Endothelial cell of umbilical vein (primary cell): ENCODE measurements at regions not wholly inside any gene's neighbourhood (a gene's known extent, or its start where the extent isn't known, plus 50 kb on each side); places are given as distances from the start of the nearest gene placed in this dataset.

Source experiments
- BruUV-seq: library from RNA; stranded (reverse); fragments of 400-500 nt; replicated peaks from 2 replicates; lab custom pipeline; 2021; lab: Mats Ljungman, UMichigan
- CTCF ChIA-PET: fragments of 300-600, 350-600 bp; sonication (Branson Sonifier 250); formaldehyde crosslinking; loops from one replicate; lab custom pipeline; 2021; ENCODE audit warnings: antibody characterized with exemption, inconsistent platforms; lab: Charles Lee
- POLR2A ChIA-PET: fragments of 300-600, 350-600 bp; sonication (Branson Sonifier 250); formaldehyde crosslinking; loops from one replicate; lab custom pipeline; 2021; ENCODE audit warnings: antibody characterized with exemption, inconsistent platforms; lab: Charles Lee
- DNase-seq: peaks from one replicate; pipeline ENCODE4 v3.0.0-alpha.2; 2011; ENCODE audit warnings: low read depth, low spot score
- FAIRE-seq: peaks from 2 replicates; lab custom pipeline; 2011; peaks lifted over from hg19 to GRCh38; lab: Jason Lieb, UNC
- H2AFZ ChIP-seq: 2 replicates; pipeline ENCODE4 v1.6.0; 2012; ENCODE audit warnings: low read depth, low read length, control low read depth, inconsistent platforms
- H3K27ac ChIP-seq: 2 replicates; pipeline ENCODE4 v1.5.1; 2011; ENCODE audit warnings: low read depth, mild to moderate bottlenecking, control low read depth, low read length, moderate library complexity; ENCODE audit not compliant: insufficient read depth
- H3K27me3 ChIP-seq, 2 experiments: 2 replicates each; pipeline versions ENCODE4 v1.6.0 to v1.6.1; 2011; ENCODE audit warnings: low read length in 2 of 2, mixed read lengths in 1 of 2; ENCODE audit not compliant: control insufficient read depth in 2 of 2, insufficient read depth in 2 of 2
- H3K36me3 ChIP-seq, 2 experiments: 2 replicates in 1 of 2; 3 replicates in 1 of 2; pipeline ENCODE4 v1.5.1; 2011; ENCODE audit warnings: low read length in 2 of 2, mild to moderate bottlenecking in 1 of 2, moderate library complexity in 1 of 2; ENCODE audit not compliant: control insufficient read depth in 2 of 2, insufficient read depth in 2 of 2; ENCODE audit errors: extremely low read depth in 1 of 2
- H3K4me1 ChIP-seq: 3 replicates; pipeline ENCODE4 v1.5.1; 2011; ENCODE audit warnings: mild to moderate bottlenecking, low read length; ENCODE audit not compliant: control insufficient read depth, insufficient read depth; ENCODE audit errors: extremely low read depth
- H3K4me2 ChIP-seq: 2 replicates; pipeline ENCODE4 v1.6.1; 2011; ENCODE audit warnings: low read length, control low read depth, mixed read lengths; ENCODE audit not compliant: insufficient read depth
- H3K4me3 ChIP-seq, 3 experiments: fragments of 200-600 bp in 1 of 3; sonication (generic), shearing (Covaris generic) in 1 of 3; replicated peaks in 1 of 3; 2 replicates each; pipeline ENCODE4 v1.5.1; 2011 to 2016; ENCODE audit warnings: control low read depth in 3 of 3, low read length in 3 of 3, mild to moderate bottlenecking in 2 of 3, inconsistent platforms in 1 of 3, low read depth in 1 of 3, moderate library complexity in 1 of 3; ENCODE audit not compliant: insufficient read depth in 1 of 3
- H3K79me2 ChIP-seq: 2 replicates; pipeline ENCODE4 v1.6.0; 2012; ENCODE audit warnings: low read length, inconsistent platforms; ENCODE audit not compliant: control insufficient read depth, insufficient read depth
- H3K9ac ChIP-seq: replicated peaks from 2 replicates; pipeline ENCODE3; 2011; ENCODE audit warnings: low read length, control low read depth; ENCODE audit not compliant: insufficient read depth; ENCODE audit errors: extremely low read depth
- H3K9me1 ChIP-seq: replicated peaks from 3 replicates; pipeline ENCODE4 v1.6.0; 2011; ENCODE audit warnings: mild to moderate bottlenecking, low read length; ENCODE audit not compliant: control insufficient read depth, insufficient read depth; ENCODE audit errors: extremely low read depth
- H3K9me3 ChIP-seq: replicated peaks from 2 replicates; pipeline ENCODE4 v1.5.1; 2012; ENCODE audit warnings: low read length, inconsistent platforms; ENCODE audit not compliant: control insufficient read depth, insufficient read depth
- H4K20me1 ChIP-seq: replicated peaks from 2 replicates; pipeline ENCODE3; 2011; ENCODE audit warnings: mild to moderate bottlenecking, low read length; ENCODE audit not compliant: control insufficient read depth, insufficient read depth; ENCODE audit errors: extremely low read depth
- EZH2 ChIP-seq: IDR thresholded peaks from 2 replicates; pipeline ENCODE4 v1.6.1; 2012; ENCODE audit warnings: borderline replicate concordance, low read depth, mild to moderate bottlenecking, moderate library complexity, low read length, inconsistent platforms; ENCODE audit not compliant: severe bottlenecking
- FOS ChIP-seq: IDR thresholded peaks from 2 replicates; pipeline ENCODE4 v1.6.1; 2011; ENCODE audit warnings: mild to moderate bottlenecking, low read length, moderate library complexity, borderline replicate concordance; ENCODE audit not compliant: insufficient read depth
- GATA2 ChIP-seq: IDR thresholded peaks from 2 replicates; pipeline ENCODE4 v1.7.0; 2011; ENCODE audit warnings: low read depth, mild to moderate bottlenecking, moderate library complexity, mixed read lengths, low read length; ENCODE audit not compliant: insufficient read length, insufficient read depth
- JUN ChIP-seq: IDR thresholded peaks from 2 replicates; pipeline ENCODE4 v1.6.1; 2011; ENCODE audit warnings: borderline replicate concordance, low read depth; ENCODE audit not compliant: insufficient read length, insufficient read depth
- MYC ChIP-seq: IDR thresholded peaks from one replicate; pipeline ENCODE4 v1.6.1; 2011; ENCODE audit warnings: mild to moderate bottlenecking, low read depth, low read length
- POLR2A ChIP-seq: IDR thresholded peaks from 2 replicates; pipeline ENCODE4 v1.6.1; 2012; ENCODE audit warnings: low read depth, mild to moderate bottlenecking, control low read depth, low read length
- POLR2AphosphoS5 ChIP-seq: IDR thresholded peaks from 2 replicates; pipeline ENCODE4 v1.6.1; 2012; ENCODE audit warnings: low read depth, mild to moderate bottlenecking, control low read depth, low read length, moderate library complexity; ENCODE audit not compliant: insufficient read depth
- dilution Hi-C: fragments of 300-500 bp; cut with MboI; formaldehyde crosslinking; loops from one replicate; pipeline ENCODE4 v1.15.0; 2019; ENCODE audit warnings: low sequenced_read_pairs; ENCODE audit not compliant: extremely low pct_ligation_motif_present
- intact Hi-C: fragments of 100-400 bp; cut with micrococcal nuclease; formaldehyde crosslinking; loops from one replicate; pipeline ENCODE4 v1.10.0; 2022
- TF ChIP-seq, protein P1 (sequence below): IDR thresholded peaks from 2 replicates; pipeline ENCODE4 v1.6.1; 2011; ENCODE audit not compliant: insufficient read depth, insufficient read length
- TF ChIP-seq, protein P2 (sequence below), 2 donors: IDR thresholded peaks; 1 replicate in 1 of 2; 2 replicates in 1 of 2; pipeline ENCODE4 v1.5.1; 2011; ENCODE audit warnings: low read length in 2 of 2, mild to moderate bottlenecking in 2 of 2, moderate library complexity in 2 of 2, control low read depth in 1 of 2, inconsistent platforms in 1 of 2, low read depth in 1 of 2; ENCODE audit not compliant: insufficient read depth in 1 of 2; ENCODE audit errors: extremely low read depth in 1 of 2

DNA sequence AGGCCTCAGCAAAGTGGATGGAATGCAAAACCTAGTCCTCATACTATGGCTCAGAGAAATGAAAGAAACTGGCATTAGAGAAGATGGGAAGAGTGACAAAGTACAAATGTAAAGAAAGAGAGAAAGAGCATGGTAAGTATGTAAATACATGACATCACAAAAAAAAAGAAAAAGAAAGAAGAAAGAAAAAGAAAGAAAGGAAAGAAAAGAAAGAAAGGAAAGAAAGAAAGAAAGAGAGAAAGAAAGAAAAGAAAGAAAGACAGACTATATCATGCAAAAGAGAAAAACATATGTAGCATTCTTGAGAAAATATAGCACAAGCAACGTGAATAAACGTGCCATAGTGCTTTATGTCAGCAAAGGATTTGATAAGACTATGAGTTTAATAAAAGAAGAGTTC lies 76.1 kb upstream of the CACHD1 start:
- Histone ChIP-seq H3K9me3 (no peaks in the 10 kb centered on the region), H4K20me1 (no peaks in the 10 kb centered on the region), H3K9me1 (no peaks in the 10 kb centered on the region), H3K9ac (no peak overlapping the region), H3K27ac (no peak overlapping the region), H3K4me3 (no peak overlapping the region), H3K36me3 (no peaks in the 10 kb centered on the region), H2AFZ (no peak overlapping the region), H3K79me2 (no peaks in the 10 kb centered on the region), H3K27me3 (no peaks in the 10 kb centered on the region), H3K4me2 (no peak overlapping the region), H3K4me1 (no peaks in the 10 kb centered on the region)
- ChIA-PET CTCF (no interaction called here), POLR2A (no interaction called here)
- no peak for TF ChIP-seq JUN
- dilution Hi-C loops = no loop called here
- intact Hi-C loops = no loop called here
- no peak for FAIRE-seq
- BruUV-seq = no TSS peak
- DNase-seq = no peak

DNA sequence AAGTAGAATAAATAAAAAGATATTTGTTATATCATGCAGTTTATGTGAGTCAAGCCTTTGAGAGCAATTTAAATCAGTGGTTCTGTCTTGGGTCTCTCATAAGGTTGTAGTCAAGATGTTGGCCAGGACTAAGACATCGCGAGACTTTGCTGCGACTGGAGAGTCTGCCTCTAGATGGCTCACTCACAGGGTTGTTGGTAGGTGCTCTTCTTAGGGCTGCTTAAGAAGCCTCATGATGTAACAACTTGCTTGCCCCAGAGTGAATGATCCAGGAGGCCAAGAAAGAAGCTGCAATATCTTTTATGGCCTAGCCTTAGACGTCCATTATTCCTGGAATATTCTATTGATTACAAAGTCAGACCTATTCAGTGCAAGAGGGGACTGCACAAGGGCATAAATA lies 73.1 kb upstream of the CACHD1 start:
- Histone ChIP-seq H2AFZ (no peak overlapping the region), H4K20me1 (no peaks in the 10 kb centered on the region), H3K4me3 (no peak overlapping the region), H3K27ac (no peak overlapping the region), H3K9me1 (no peaks in the 10 kb centered on the region), H3K36me3 (no peaks in the 10 kb centered on the region), H3K27me3 (peaks cover 0 to 3% of the 10 kb centered on the region in 2 experiments), H3K4me2 (no peak overlapping the region), H3K9ac (no peak overlapping the region), H3K9me3 (no peaks in the 10 kb centered on the region), H3K4me1 (no peaks in the 10 kb centered on the region), H3K79me2 (no peaks in the 10 kb centered on the region)
- TF ChIP-seq MYC (no peak), POLR2A (no peak), EZH2 (no peak), FOS (no peak), JUN (no peak), POLR2AphosphoS5 (no peak), GATA2 (no peak)
- TF ChIP-seq, protein P1, sequence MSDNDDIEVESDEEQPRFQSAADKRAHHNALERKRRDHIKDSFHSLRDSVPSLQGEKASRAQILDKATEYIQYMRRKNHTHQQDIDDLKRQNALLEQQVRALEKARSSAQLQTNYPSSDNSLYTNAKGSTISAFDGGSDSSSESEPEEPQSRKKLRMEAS = no peak
- TF ChIP-seq, protein P2, sequence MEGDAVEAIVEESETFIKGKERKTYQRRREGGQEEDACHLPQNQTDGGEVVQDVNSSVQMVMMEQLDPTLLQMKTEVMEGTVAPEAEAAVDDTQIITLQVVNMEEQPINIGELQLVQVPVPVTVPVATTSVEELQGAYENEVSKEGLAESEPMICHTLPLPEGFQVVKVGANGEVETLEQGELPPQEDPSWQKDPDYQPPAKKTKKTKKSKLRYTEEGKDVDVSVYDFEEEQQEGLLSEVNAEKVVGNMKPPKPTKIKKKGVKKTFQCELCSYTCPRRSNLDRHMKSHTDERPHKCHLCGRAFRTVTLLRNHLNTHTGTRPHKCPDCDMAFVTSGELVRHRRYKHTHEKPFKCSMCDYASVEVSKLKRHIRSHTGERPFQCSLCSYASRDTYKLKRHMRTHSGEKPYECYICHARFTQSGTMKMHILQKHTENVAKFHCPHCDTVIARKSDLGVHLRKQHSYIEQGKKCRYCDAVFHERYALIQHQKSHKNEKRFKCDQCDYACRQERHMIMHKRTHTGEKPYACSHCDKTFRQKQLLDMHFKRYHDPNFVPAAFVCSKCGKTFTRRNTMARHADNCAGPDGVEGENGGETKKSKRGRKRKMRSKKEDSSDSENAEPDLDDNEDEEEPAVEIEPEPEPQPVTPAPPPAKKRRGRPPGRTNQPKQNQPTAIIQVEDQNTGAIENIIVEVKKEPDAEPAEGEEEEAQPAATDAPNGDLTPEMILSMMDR (IDR thresholded peaks at IDR 0.05; ENCODE audit: extremely low read depth in 1 of 2, insufficient read depth in 1 of 2, low read depth in 1 of 2, low read length in 2 of 2) = no peak
- dilution Hi-C loops = no loop called here
- intact Hi-C loops = no loop called here
- BruUV-seq = no TSS peak
- no peak for FAIRE-seq
- DNase-seq = no peak
- POLR2A ChIA-PET = no interaction called here
- CTCF ChIA-PET = no interaction called here
